ENCODE measurements at regions not wholly inside any gene's neighbourhood (a gene's known extent, or its start where the extent isn't known, plus 50 kb on each side); places are given as distances from the start of the nearest gene placed in this dataset.

GRCh38 chr2:58620896-58621295 lies 379.8 kb upstream of the FANCL start:
- Histone ChIP-seq H3K4me1 (ENCODE audit: insufficient read depth) (peaks cover 17% of the 10 kb centered on the region), H3K4me2 (ENCODE audit: unreplicated experiment) (peak overlapping the region; percentile 40), H3K79me2 (ENCODE audit: insufficient read depth) (no peaks in the 10 kb centered on the region), H3K36me3 (ENCODE audit: low read depth) (no peaks in the 10 kb centered on the region), H3K27me3 (replicated peaks; ENCODE audit: insufficient read depth) (no peaks in the 10 kb centered on the region), H2AFZ (peak overlapping the region; percentile 56), H4K20me1 (ENCODE audit: insufficient read depth) (no peaks in the 10 kb centered on the region), H3K9ac (no peak overlapping the region), H3F3A (ENCODE audit: insufficient read depth) (peaks cover 3% of the 10 kb centered on the region; the same call in 1 of the 2 replicates), H3K27ac (peak overlapping the region; percentile 36), H3K9me2 (ENCODE audit: insufficient read depth) (no peaks in the 10 kb centered on the region), H3K4me3 (no peak overlapping the region), H3K9me3 (ENCODE audit: low read depth) (no peaks in the 10 kb centered on the region)
- in situ Hi-C loops (cut with MboI): no loop called here
- DNase-seq: no peak
- no peak for TF ChIP-seq EZH2 (IDR thresholded peaks at IDR 0.05; ENCODE audit: insufficient read depth, poor library complexity, severe bottlenecking)
- 92 to 97% methylated on average over 1 of the region's 1 CpG for WGBS, 2 experiments (ENCODE audit: low coverage in 1 of 2, low lambda C conversion rate in 2 of 2, missing lambda C conversion rate in 2 of 2)

- peak; percentile 57 for DNase-seq
- peak overlapping the region; percentile 56; the same call in 1 of the 2 replicates for H2AFZ ChIP-seq
- H3K79me2 ChIP-seq (ENCODE audit: insufficient read depth): no peaks in the 10 kb centered on the region
- H3K9me2 ChIP-seq (ENCODE audit: insufficient read depth): no peaks in the 10 kb centered on the region
- H3K27ac ChIP-seq: peak overlapping the region; percentile 36
- WGBS, 2 experiments (ENCODE audit: low coverage in 1 of 2, low lambda C conversion rate in 2 of 2, missing lambda C conversion rate in 2 of 2): 46 to 47% methylated on average over 5 of the region's 5 CpGs
- in situ Hi-C loops (cut with MboI): no loop called here
- H3K36me3 ChIP-seq (ENCODE audit: low read depth): no peaks in the 10 kb centered on the region
- no peak for TF ChIP-seq EZH2 (IDR thresholded peaks at IDR 0.05; ENCODE audit: insufficient read depth, poor library complexity, severe bottlenecking)
- TF ChIP-seq EZH2phosphoT487 (IDR thresholded peaks at IDR 0.05; ENCODE audit: insufficient read depth, low read depth): no peak
- no peak overlapping the region for H3K4me3 ChIP-seq
- H3K9ac ChIP-seq: no peak overlapping the region
- no peaks in the 10 kb centered on the region for H4K20me1 ChIP-seq (ENCODE audit: insufficient read depth)
- peaks cover 3% of the 10 kb centered on the region; the same call in 1 of the 2 replicates for H3F3A ChIP-seq (ENCODE audit: insufficient read depth)
- H3K4me1 ChIP-seq (ENCODE audit: insufficient read depth): peaks cover 17% of the 10 kb centered on the region
- H3K9me3 ChIP-seq (ENCODE audit: low read depth): no peaks in the 10 kb centered on the region
- H3K4me2 ChIP-seq (ENCODE audit: unreplicated experiment): peak overlapping the region; percentile 40
- no peaks in the 10 kb centered on the region for H3K27me3 ChIP-seq (replicated peaks; ENCODE audit: insufficient read depth)
These were observed 379.0 kb upstream of the FANCL start for GRCh38 chr2:58620093-58620492.

- H3K4me1 ChIP-seq (ENCODE audit: insufficient read depth): peaks cover 17% of the 10 kb centered on the region
- H3K9me2 ChIP-seq (ENCODE audit: insufficient read depth): no peaks in the 10 kb centered on the region
- 72 to 78% methylated on average over 1 of the region's 1 CpG for WGBS, 2 experiments (ENCODE audit: low coverage in 1 of 2, low lambda C conversion rate in 2 of 2, missing lambda C conversion rate in 2 of 2)
- H3K27ac ChIP-seq: no peak overlapping the region
- H2AFZ ChIP-seq: no peak overlapping the region
- no peak overlapping the region for H3K4me3 ChIP-seq
- H3K4me2 ChIP-seq (ENCODE audit: unreplicated experiment): no peak overlapping the region
- no peak for DNase-seq
- TF ChIP-seq EZH2phosphoT487 (IDR thresholded peaks at IDR 0.05; ENCODE audit: insufficient read depth, low read depth): no peak
- no peak for TF ChIP-seq EZH2 (IDR thresholded peaks at IDR 0.05; ENCODE audit: insufficient read depth, poor library complexity, severe bottlenecking)
- no peaks in the 10 kb centered on the region for H3K79me2 ChIP-seq (ENCODE audit: insufficient read depth)
- H3F3A ChIP-seq (ENCODE audit: insufficient read depth): peaks cover 3% of the 10 kb centered on the region; the same call in 1 of the 2 replicates
- H3K9me3 ChIP-seq (ENCODE audit: low read depth): no peaks in the 10 kb centered on the region
- in situ Hi-C loops (cut with MboI): no loop called here
- no peaks in the 10 kb centered on the region for H4K20me1 ChIP-seq (ENCODE audit: insufficient read depth)
- H3K27me3 ChIP-seq (replicated peaks; ENCODE audit: insufficient read depth): no peaks in the 10 kb centered on the region
- H3K9ac ChIP-seq: no peak overlapping the region
- H3K36me3 ChIP-seq (ENCODE audit: low read depth): no peaks in the 10 kb centered on the region
These were observed 375.8 kb upstream of the FANCL start for GRCh38 chr2:58616961-58617360.

DNA sequence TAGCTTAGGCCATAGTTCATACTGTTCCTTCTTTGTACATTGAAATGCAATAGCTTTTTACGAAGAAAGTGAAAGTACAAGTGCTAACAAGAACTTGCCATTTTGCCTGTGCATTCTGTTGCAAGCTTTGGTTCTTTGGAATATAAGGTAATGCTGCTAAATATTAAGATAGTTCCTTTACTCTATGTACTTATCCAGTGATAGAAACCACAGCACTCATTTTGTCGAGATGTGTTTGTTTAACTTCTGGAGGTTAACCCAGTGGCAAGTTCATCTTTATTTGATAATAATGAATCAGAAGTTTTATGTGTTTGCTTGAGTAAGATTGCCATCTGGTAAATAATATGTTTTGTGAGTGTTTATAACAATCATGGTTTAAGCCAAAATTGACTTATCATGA lies 373.1 kb upstream of the FANCL start:
- H3K4me2 ChIP-seq (ENCODE audit: unreplicated experiment): no peak overlapping the region
- no peaks in the 10 kb centered on the region for H3K36me3 ChIP-seq (ENCODE audit: low read depth)
- TF ChIP-seq EZH2phosphoT487 (IDR thresholded peaks at IDR 0.05; ENCODE audit: insufficient read depth, low read depth) (no peak), EZH2 (IDR thresholded peaks at IDR 0.05; ENCODE audit: insufficient read depth, poor library complexity, severe bottlenecking) (no peak)
- H3K9ac ChIP-seq: no peak overlapping the region
- H2AFZ ChIP-seq: 0 out of 2 replicates have a peak overlapping the region, but pooled peaks have one; percentile 27
- H3F3A ChIP-seq (ENCODE audit: insufficient read depth): no peaks in the 10 kb centered on the region
- in situ Hi-C loops (cut with MboI): no loop called here
- no peaks in the 10 kb centered on the region for H4K20me1 ChIP-seq (ENCODE audit: insufficient read depth)
- 47 to 50% methylated on average over 2 of the region's 2 CpGs for WGBS, 2 experiments (ENCODE audit: low coverage in 1 of 2, low lambda C conversion rate in 2 of 2, missing lambda C conversion rate in 2 of 2)
- H3K27me3 ChIP-seq (replicated peaks; ENCODE audit: insufficient read depth): no peaks in the 10 kb centered on the region
- H3K4me3 ChIP-seq: no peak overlapping the region
- DNase-seq: no peak
- H3K27ac ChIP-seq: no peak overlapping the region
- H3K79me2 ChIP-seq (ENCODE audit: insufficient read depth): no peaks in the 10 kb centered on the region
- H3K4me1 ChIP-seq (ENCODE audit: insufficient read depth): peaks cover 5% of the 10 kb centered on the region
- no peaks in the 10 kb centered on the region for H3K9me3 ChIP-seq (ENCODE audit: low read depth)
- no peaks in the 10 kb centered on the region for H3K9me2 ChIP-seq (ENCODE audit: insufficient read depth)

GRCh38 chr2:58612973-58613372 lies 371.8 kb upstream of the FANCL start:
- Histone ChIP-seq H4K20me1 (ENCODE audit: insufficient read depth) (no peaks in the 10 kb centered on the region), H3K36me3 (ENCODE audit: low read depth) (no peaks in the 10 kb centered on the region), H3K4me1 (ENCODE audit: insufficient read depth) (peaks cover 10% of the 10 kb centered on the region), H3K27ac (no peak overlapping the region), H2AFZ (no peak overlapping the region), H3K4me3 (no peak overlapping the region), H3K9ac (no peak overlapping the region), H3K4me2 (ENCODE audit: unreplicated experiment) (no peak overlapping the region), H3K79me2 (ENCODE audit: insufficient read depth) (no peaks in the 10 kb centered on the region), H3F3A (ENCODE audit: insufficient read depth) (no peaks in the 10 kb centered on the region), H3K27me3 (replicated peaks; ENCODE audit: insufficient read depth) (no peaks in the 10 kb centered on the region), H3K9me2 (ENCODE audit: insufficient read depth) (no peaks in the 10 kb centered on the region), H3K9me3 (ENCODE audit: low read depth) (no peaks in the 10 kb centered on the region)
- in situ Hi-C loops (cut with MboI): no loop called here
- 82 to 84% methylated on average over 6 of the region's 6 CpGs for WGBS, 2 experiments (ENCODE audit: low coverage in 1 of 2, low lambda C conversion rate in 2 of 2, missing lambda C conversion rate in 2 of 2)
- DNase-seq: no peak
- no peak for TF ChIP-seq EZH2 (IDR thresholded peaks at IDR 0.05; ENCODE audit: insufficient read depth, poor library complexity, severe bottlenecking)
- no peak for TF ChIP-seq EZH2phosphoT487 (IDR thresholded peaks at IDR 0.05; ENCODE audit: insufficient read depth, low read depth)

Data from GM23248 (cell line).